Astrocyte (in vitro differentiated cells and primary cell): ENCODE measurements at regions not wholly inside any gene's neighbourhood (a gene's known extent, or its start where the extent isn't known, plus 50 kb on each side); places are given as distances from the start of the nearest gene placed in this dataset.

ENCODE experiments used
- DNase-seq: peaks from one replicate; pipeline ENCODE4 v3.0.0-alpha.2; 2010; ENCODE audit warnings: low read depth
- FAIRE-seq: peaks from 2 replicates; lab custom pipeline; 2011; peaks lifted over from hg19 to GRCh38; lab: Jason Lieb, UNC
- H2AFZ ChIP-seq: 2 replicates; pipeline ENCODE4 v1.6.0; 2012; ENCODE audit warnings: low read depth, low read length, inconsistent platforms
- H3K27ac ChIP-seq: 2 replicates; pipeline ENCODE4 v1.5.1; 2011; ENCODE audit warnings: low read depth, low read length, inconsistent platforms
- H3K27me3 ChIP-seq: 2 replicates; pipeline ENCODE4 v1.6.0; 2011; ENCODE audit warnings: low read length, inconsistent platforms; ENCODE audit not compliant: insufficient read depth
- H3K36me3 ChIP-seq: 2 replicates; pipeline ENCODE4 v1.5.1; 2011; ENCODE audit warnings: low read length, inconsistent platforms; ENCODE audit not compliant: insufficient read depth
- H3K4me1 ChIP-seq: 2 replicates; pipeline ENCODE4 v1.5.1; 2011; ENCODE audit warnings: low read length, inconsistent platforms; ENCODE audit not compliant: insufficient read depth
- H3K4me2 ChIP-seq: 2 replicates; pipeline ENCODE4 v1.6.0; 2012; ENCODE audit warnings: low read length, inconsistent platforms
- H3K4me3 ChIP-seq: 2 replicates; pipeline ENCODE4 v1.5.1; 2011; ENCODE audit warnings: low read depth, mild to moderate bottlenecking, low read length, inconsistent platforms; ENCODE audit not compliant: insufficient read depth
- H3K79me2 ChIP-seq: 2 replicates; pipeline ENCODE4 v1.6.0; 2012; ENCODE audit warnings: mild to moderate bottlenecking, low read length, inconsistent platforms; ENCODE audit not compliant: insufficient read depth
- H3K9ac ChIP-seq: 2 replicates; pipeline ENCODE4 v1.6.0; 2012; ENCODE audit warnings: mild to moderate bottlenecking, low read length, inconsistent platforms
- H3K9me3 ChIP-seq: 2 replicates; pipeline ENCODE4 v1.5.1; 2012; ENCODE audit warnings: low read depth, mild to moderate bottlenecking, low read length, inconsistent platforms; ENCODE audit not compliant: insufficient read depth
- H4K20me1 ChIP-seq: 2 replicates; pipeline ENCODE4 v1.6.0; 2012; ENCODE audit warnings: low read length, inconsistent platforms; ENCODE audit not compliant: insufficient read depth
- H3K27ac Mint-ChIP-seq: one replicate; pipeline ENCODE4 v1.8.0; 2021; ENCODE audit warnings: mild to moderate bottlenecking, mixed read lengths; ENCODE audit not compliant: unreplicated experiment
- H3K27me3 Mint-ChIP-seq: one replicate; pipeline ENCODE4 v1.8.0; 2021; ENCODE audit warnings: low read depth, mixed read lengths; ENCODE audit not compliant: unreplicated experiment
- H3K36me3 Mint-ChIP-seq: one replicate; pipeline ENCODE4 v1.8.0; 2021; ENCODE audit warnings: low read depth, mixed read lengths; ENCODE audit not compliant: unreplicated experiment
- H3K4me1 Mint-ChIP-seq: one replicate; pipeline ENCODE4 v1.8.0; 2021; ENCODE audit warnings: low read depth, mixed read lengths; ENCODE audit not compliant: unreplicated experiment
- H3K4me3 Mint-ChIP-seq: one replicate; pipeline ENCODE4 v1.8.0; 2021; ENCODE audit warnings: mild to moderate bottlenecking, moderate library complexity, mixed read lengths; ENCODE audit not compliant: unreplicated experiment
- H3K9me3 Mint-ChIP-seq: one replicate; pipeline ENCODE4 v1.8.0; 2021; ENCODE audit warnings: mild to moderate bottlenecking, mixed read lengths; ENCODE audit not compliant: unreplicated experiment
- CTCF ChIP-seq: IDR thresholded peaks from 2 replicates; pipeline ENCODE4 v1.5.1; 2011; ENCODE audit warnings: low read depth, mild to moderate bottlenecking, inconsistent platforms, low read length, moderate library complexity; ENCODE audit not compliant: insufficient read depth
- EZH2 ChIP-seq: IDR thresholded peaks from 2 replicates; pipeline ENCODE4 v1.6.1; 2012; ENCODE audit warnings: mild to moderate bottlenecking, low read length, inconsistent platforms; ENCODE audit not compliant: insufficient read depth

DNA sequence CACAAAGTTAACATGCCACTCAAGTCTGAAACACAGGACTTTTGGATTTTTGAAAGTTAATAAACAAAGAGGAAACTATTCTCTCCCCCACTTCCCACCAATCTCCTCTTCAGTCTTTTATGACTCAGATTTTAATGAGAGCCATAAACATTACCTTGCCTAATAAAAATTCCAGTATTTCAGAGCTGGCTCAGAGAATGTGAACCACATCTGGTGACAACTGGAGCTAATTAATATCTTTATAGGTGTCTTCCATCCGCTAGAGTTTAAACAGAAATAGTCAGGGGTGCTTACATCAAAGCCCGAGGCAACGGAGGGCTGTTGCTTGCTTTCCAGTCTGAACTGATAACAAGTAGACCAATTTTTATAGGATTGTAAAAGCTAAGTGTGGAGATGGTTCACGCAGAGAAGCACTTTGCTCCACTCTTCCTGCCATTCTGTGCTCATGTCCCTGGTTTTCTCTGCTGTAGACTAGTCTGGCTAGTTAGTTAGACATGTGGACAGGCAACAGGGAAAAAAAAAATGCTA, 363.6 kb downstream of the NR2F2 start:
- DNase-seq (no peak), FAIRE-seq (no peak)
- Mint-ChIP-seq H3K4me1 (peaks cover 4% of the 10 kb centered on the region), H3K4me3 (no peak overlapping the region), H3K27me3 (no peaks in the 10 kb centered on the region), H3K9me3 (no peaks in the 10 kb centered on the region), H3K36me3 (no peaks in the 10 kb centered on the region), H3K27ac (no peak overlapping the region)
- H2AFZ ChIP-seq: no peak overlapping the region
- H3K79me2 ChIP-seq: no peaks in the 10 kb centered on the region
- no peaks in the 10 kb centered on the region for H3K9me3 ChIP-seq
- no peak overlapping the region for H3K4me2 ChIP-seq
- no peak overlapping the region for H3K4me3 ChIP-seq
- H3K36me3 ChIP-seq: no peaks in the 10 kb centered on the region
- no peaks in the 10 kb centered on the region for H3K4me1 ChIP-seq
- H3K9ac ChIP-seq: no peak overlapping the region
- H3K27ac ChIP-seq: no peak overlapping the region
- no peaks in the 10 kb centered on the region for H3K27me3 ChIP-seq
- no peaks in the 10 kb centered on the region for H4K20me1 ChIP-seq
- TF ChIP-seq CTCF: no peak
- no peak for TF ChIP-seq EZH2

GRCh38 chr15:96695426-96695825, 364.9 kb downstream of the NR2F2 start:
- H3K9me3 Mint-ChIP-seq: no peaks in the 10 kb centered on the region
- no peak for FAIRE-seq

More at GRCh38 chr15:96695426-96695825, 364.9 kb downstream of the NR2F2 start:
- no peaks in the 10 kb centered on the region for H3K36me3 Mint-ChIP-seq
- no peak overlapping the region for H3K4me3 ChIP-seq
- no peaks in the 10 kb centered on the region for H3K79me2 ChIP-seq
- TF ChIP-seq EZH2: no peak
- TF ChIP-seq CTCF: no peak
- no peak overlapping the region for H3K4me3 Mint-ChIP-seq
- H3K9ac ChIP-seq: no peak overlapping the region
- peaks cover 4% of the 10 kb centered on the region for H3K4me1 Mint-ChIP-seq
- H3K27me3 ChIP-seq: no peaks in the 10 kb centered on the region
- H3K4me1 ChIP-seq: no peaks in the 10 kb centered on the region
- H3K27me3 Mint-ChIP-seq: no peaks in the 10 kb centered on the region
- H3K9me3 ChIP-seq: no peaks in the 10 kb centered on the region
- no peak overlapping the region for H3K27ac Mint-ChIP-seq
- H4K20me1 ChIP-seq: no peaks in the 10 kb centered on the region
- no peak overlapping the region for H2AFZ ChIP-seq
- DNase-seq: no peak
- no peak overlapping the region for H3K27ac ChIP-seq
- H3K36me3 ChIP-seq: no peaks in the 10 kb centered on the region
- no peak overlapping the region for H3K4me2 ChIP-seq
